NT2/D1 (cell line): ENCODE measurements at regions not wholly inside any gene's neighbourhood (a gene's known extent, or its start where the extent isn't known, plus 50 kb on each side); places are given as distances from the start of the nearest gene placed in this dataset.

Experiments
- YY1 ChIP-seq: IDR thresholded peaks from 2 replicates; pipeline ENCODE4 v1.6.1; 2011; ENCODE audit not compliant: insufficient read length, insufficient read depth
- ZNF274 ChIP-seq: IDR thresholded peaks from 2 replicates; pipeline ENCODE4 v1.6.1; 2011; ENCODE audit warnings: mild to moderate bottlenecking, low read depth, low read length

GRCh38 chr6:15957655-15958169, 171.2 kb upstream of the MYLIP start:
- TF ChIP-seq YY1 (no peak), ZNF274 (no peak)
